Heart left ventricle (tissue), 13 donors: ENCODE measurements at regions not wholly inside any gene's neighbourhood (a gene's known extent, or its start where the extent isn't known, plus 50 kb on each side); places are given as distances from the start of the nearest gene placed in this dataset.

Experiments used
- POLR2A ChIP-seq, 2 donors: fragments of 450-650 bp; IDR thresholded peaks; one replicate each; pipeline ENCODE4 v1.6.1; 2017; ENCODE audit warnings: antibody characterized with exemption in 2 of 2, mild to moderate bottlenecking in 2 of 2, moderate library complexity in 2 of 2
- TF ChIP-seq, protein P1 (sequence below), 12 donors: fragments of 200-600 bp; sonication (generic) in 4 of 12; IDR thresholded peaks; one replicate each; pipeline versions ENCODE4 v1.5.0 to v1.8.0; 2018 to 2022; ENCODE audit warnings: antibody characterized with exemption in 12 of 12, mild to moderate bottlenecking in 5 of 12
- donor health status: ischemic (EF 13 %, LVEDD 7.1; RV severe dilation, severe dysfunction).
- donor health status: DM: no; HTN: yes; CAD: no.
- donor health status: DM: no; HTN: no; CAD: no.
- donor health status: ischemic (EF 25% LVEDD 6.9; RV normal size, moderate dysfunction).
- donor health status: ischemic (EF 25% LVEDD 5.7; RV mildly dilated, moderate dysfunction).
- donor health status: ischemic (EF 35%, LVEDD 5.7; RV mildly dilated, moderate dysfunction).
- donor health status: nonischemic (EF 11% LVEDD 7.7; RV severe dilation, severe dysfunction).
- donor health status: DM: yes; HTN: yes; CAD: no.
- donor health status: PGD.
- donor health status: ischemic (EF 29% LVEDD 5.4; RV normal size, mild dysfunction).
- donor health status: nonischemic (EF 23%, LVEDD 6.1; RV moderate dilation, normal function).

DNA sequence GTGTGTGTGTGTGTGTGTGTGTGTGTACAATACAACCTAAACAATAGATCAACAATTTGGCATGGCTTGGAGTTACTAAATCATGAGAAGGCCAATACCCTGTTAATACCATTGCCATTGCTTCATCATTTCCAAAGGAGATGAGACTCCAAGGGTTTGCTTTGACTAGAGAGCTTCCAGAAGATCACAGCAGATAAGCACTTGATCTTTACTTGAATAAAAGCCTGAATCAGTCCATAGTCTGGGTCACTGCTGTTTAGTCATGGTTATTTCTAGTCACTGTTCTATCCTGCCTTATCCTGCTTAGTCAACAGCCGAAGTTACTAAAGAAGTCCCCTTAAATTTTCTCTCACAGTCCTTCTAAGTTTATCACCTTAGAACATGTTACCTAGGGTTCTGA lies 58.2 kb downstream of the RAB40AL start:
- TF ChIP-seq POLR2A (IDR thresholded peaks at IDR 0.05) = no peak
- TF ChIP-seq, protein P1, sequence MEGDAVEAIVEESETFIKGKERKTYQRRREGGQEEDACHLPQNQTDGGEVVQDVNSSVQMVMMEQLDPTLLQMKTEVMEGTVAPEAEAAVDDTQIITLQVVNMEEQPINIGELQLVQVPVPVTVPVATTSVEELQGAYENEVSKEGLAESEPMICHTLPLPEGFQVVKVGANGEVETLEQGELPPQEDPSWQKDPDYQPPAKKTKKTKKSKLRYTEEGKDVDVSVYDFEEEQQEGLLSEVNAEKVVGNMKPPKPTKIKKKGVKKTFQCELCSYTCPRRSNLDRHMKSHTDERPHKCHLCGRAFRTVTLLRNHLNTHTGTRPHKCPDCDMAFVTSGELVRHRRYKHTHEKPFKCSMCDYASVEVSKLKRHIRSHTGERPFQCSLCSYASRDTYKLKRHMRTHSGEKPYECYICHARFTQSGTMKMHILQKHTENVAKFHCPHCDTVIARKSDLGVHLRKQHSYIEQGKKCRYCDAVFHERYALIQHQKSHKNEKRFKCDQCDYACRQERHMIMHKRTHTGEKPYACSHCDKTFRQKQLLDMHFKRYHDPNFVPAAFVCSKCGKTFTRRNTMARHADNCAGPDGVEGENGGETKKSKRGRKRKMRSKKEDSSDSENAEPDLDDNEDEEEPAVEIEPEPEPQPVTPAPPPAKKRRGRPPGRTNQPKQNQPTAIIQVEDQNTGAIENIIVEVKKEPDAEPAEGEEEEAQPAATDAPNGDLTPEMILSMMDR (IDR thresholded peaks at IDR 0.05) = no peak
